HFFc6 (cell line): ENCODE measurements at regions not wholly inside any gene's neighbourhood (a gene's known extent, or its start where the extent isn't known, plus 50 kb on each side); places are given as distances from the start of the nearest gene placed in this dataset.

Experiments
- DNase-seq: peaks from one replicate; pipeline ENCODE4 v3.0.0-alpha.2; 2018
- H3K27ac Mint-ChIP-seq: 2 replicates; pipeline ENCODE4 v1.8.0; 2020; ENCODE audit warnings: mild to moderate bottlenecking, mixed read lengths
- H3K27me3 Mint-ChIP-seq: 2 replicates; pipeline ENCODE4 v1.8.0; 2021; ENCODE audit warnings: mild to moderate bottlenecking, moderate library complexity, mixed read lengths; ENCODE audit not compliant: insufficient read depth
- H3K36me3 Mint-ChIP-seq: 2 replicates; pipeline ENCODE4 v1.8.0; 2021; ENCODE audit warnings: low read depth, mixed read lengths
- H3K4me1 Mint-ChIP-seq: 2 replicates; pipeline ENCODE4 v1.8.0; 2020; ENCODE audit warnings: low read depth, mixed read lengths
- H3K4me3 Mint-ChIP-seq: 2 replicates; pipeline ENCODE4 v1.8.0; 2020; ENCODE audit warnings: mild to moderate bottlenecking, moderate library complexity, mixed read lengths
- H3K9me3 Mint-ChIP-seq: 2 replicates; pipeline ENCODE4 v1.8.0; 2020; ENCODE audit warnings: mild to moderate bottlenecking, mixed read lengths
- CTCF ChIP-seq: fragments of 200-600 bp; sonication (generic); IDR thresholded peaks from 2 replicates; pipeline ENCODE4 v1.5.0; 2021; ENCODE audit warnings: antibody characterized with exemption, mild to moderate bottlenecking

DNA sequence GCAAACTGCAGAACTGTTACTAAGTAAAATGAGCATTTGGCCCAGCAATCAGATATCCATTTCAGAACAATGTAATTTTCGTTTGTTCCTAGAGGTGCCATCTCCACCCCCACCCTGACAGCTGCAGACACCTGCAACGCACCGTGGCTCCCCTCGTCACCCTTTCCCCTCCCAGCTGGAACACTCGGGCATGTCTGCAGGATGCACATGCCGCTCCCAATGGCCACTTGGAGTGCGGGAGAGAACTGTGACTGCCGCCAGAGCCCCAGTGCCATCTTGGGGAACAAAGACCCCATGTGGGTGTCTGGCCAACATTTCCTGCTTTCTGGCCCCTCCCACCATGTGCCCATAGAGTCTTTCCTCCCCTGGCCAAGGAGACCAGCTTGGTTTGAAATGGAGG lies 436.2 kb downstream of the PCDH10 start:
- H3K27ac Mint-ChIP-seq = no peak overlapping the region
- H3K27me3 Mint-ChIP-seq = peaks cover 2% of the 10 kb centered on the region
- DNase-seq = no peak
- H3K9me3 Mint-ChIP-seq = no peaks in the 10 kb centered on the region
- no peak for TF ChIP-seq CTCF
- no peak overlapping the region for H3K4me3 Mint-ChIP-seq
- H3K4me1 Mint-ChIP-seq = peaks cover 5% of the 10 kb centered on the region; the same call in 1 of the 2 replicates
- H3K36me3 Mint-ChIP-seq = no peaks in the 10 kb centered on the region

DNA sequence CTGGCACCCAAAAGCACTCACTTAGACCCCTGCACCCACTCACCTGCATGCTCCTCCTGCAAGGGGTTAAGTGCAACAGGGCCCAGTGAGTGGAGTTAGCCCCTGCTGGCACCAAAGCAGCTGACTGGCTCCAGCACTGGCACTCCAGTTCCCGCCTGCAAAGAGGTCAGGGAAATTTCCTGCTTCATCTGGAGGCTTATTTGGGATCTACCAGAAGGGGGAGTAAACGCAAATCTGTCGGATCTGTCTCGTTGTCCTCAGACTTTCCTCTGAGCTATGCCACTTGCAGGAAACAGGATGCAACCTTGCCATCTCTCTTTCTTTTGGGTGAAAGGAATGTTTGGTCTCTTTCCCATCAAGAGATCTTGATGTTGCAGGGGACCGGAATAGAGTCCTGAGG lies 435.6 kb downstream of the PCDH10 start:
- DNase-seq = no peak
- no peaks in the 10 kb centered on the region for H3K36me3 Mint-ChIP-seq
- H3K4me3 Mint-ChIP-seq = no peak overlapping the region
- no peak overlapping the region for H3K27ac Mint-ChIP-seq
- peaks cover 2% of the 10 kb centered on the region for H3K27me3 Mint-ChIP-seq
- H3K9me3 Mint-ChIP-seq = no peaks in the 10 kb centered on the region
- TF ChIP-seq CTCF = peak; percentile 36; the same call in 1 of the 2 replicates
- H3K4me1 Mint-ChIP-seq = peaks cover 5% of the 10 kb centered on the region; the same call in 1 of the 2 replicates

DNA sequence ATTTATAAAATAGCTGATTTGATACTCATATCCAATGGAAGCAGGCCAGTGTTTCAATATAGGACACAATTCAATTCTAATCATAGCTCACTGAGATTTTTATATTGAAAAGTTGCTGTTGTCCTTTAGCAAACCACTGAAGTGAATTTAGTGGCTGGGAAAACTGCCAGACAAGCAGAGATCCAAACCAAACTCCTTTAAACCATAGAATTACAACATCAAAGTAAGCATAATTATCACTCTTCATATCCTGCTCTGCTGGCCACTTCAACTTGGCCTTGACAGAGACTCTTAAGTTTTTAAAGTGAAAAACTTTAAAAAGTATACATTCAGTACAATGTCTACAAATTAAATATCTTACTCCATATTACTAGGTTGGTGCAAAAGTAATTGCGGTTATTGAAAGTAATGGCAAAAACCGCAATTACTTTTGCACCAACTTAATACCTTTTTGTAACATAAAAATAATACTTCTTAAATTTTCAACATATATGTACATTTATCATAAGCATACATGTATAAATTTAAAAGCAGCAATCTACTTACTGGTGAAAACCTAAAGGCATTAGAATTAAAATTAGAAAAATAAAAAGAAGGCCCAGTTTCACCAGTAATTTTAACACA lies 433.0 kb downstream of the PCDH10 start:
- Mint-ChIP-seq H3K27me3 (no peaks in the 10 kb centered on the region; the same call in 1 of the 2 replicates), H3K4me1 (no peaks in the 10 kb centered on the region), H3K27ac (no peak overlapping the region), H3K36me3 (no peaks in the 10 kb centered on the region), H3K9me3 (no peaks in the 10 kb centered on the region), H3K4me3 (no peak overlapping the region)
- DNase-seq = no peak
- TF ChIP-seq CTCF = no peak

DNA sequence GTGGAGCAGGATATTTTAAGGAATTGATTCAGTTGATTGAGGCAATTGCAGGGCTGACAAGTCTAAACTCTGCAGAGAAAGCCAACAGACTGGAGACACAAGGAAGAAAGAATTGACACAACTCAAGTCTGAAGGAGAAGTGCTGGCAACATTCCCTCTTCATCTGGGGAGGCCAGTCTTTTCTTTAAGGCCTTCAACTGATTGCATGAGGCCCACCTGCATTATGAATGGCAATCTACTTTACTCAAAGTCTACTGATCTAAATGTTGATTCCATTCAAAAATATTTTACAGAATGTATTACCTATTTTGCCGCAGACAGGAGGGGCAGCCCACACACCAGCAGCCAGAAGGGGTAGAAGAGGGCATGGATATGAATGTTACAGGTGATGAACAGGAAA lies 425.2 kb downstream of the PCDH10 start:
- no peaks in the 10 kb centered on the region; the same call in 1 of the 2 replicates for H3K9me3 Mint-ChIP-seq
- no peaks in the 10 kb centered on the region for H3K36me3 Mint-ChIP-seq
- H3K27me3 Mint-ChIP-seq = no peaks in the 10 kb centered on the region; the same call in 1 of the 2 replicates
- no peak overlapping the region for H3K27ac Mint-ChIP-seq
- DNase-seq = no peak
- no peak for TF ChIP-seq CTCF
- no peak overlapping the region for H3K4me3 Mint-ChIP-seq
- H3K4me1 Mint-ChIP-seq = no peaks in the 10 kb centered on the region

DNA sequence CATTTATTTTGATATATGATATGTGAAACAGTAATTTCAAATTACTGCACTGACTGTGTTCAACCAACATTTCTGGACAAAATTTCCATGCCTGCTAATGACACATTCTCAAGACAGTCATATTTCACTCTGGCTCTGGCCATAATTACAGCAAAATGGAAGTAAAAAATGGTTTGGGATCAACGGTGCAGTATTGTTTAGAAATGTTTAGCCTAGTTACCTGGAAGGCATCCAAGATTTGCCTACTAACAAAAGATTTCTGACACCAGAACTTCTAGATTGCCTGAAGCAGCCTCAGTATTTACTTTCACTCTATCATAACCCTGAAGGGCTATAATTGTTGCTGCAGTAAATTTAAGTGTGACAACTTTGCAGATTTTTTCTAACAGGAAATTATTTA lies 416.3 kb downstream of the PCDH10 start:
- H3K27me3 Mint-ChIP-seq = peaks cover 1% of the 10 kb centered on the region
- no peaks in the 10 kb centered on the region for H3K9me3 Mint-ChIP-seq
- TF ChIP-seq CTCF = no peak
- peak; percentile 91 for DNase-seq
- H3K4me1 Mint-ChIP-seq = peaks cover 9% of the 10 kb centered on the region; the same call in 1 of the 2 replicates
- peak overlapping the region; percentile 57; the same call in 1 of the 2 replicates for H3K27ac Mint-ChIP-seq
- H3K4me3 Mint-ChIP-seq = peak overlapping the region; percentile 47; the same call in 1 of the 2 replicates
- no peaks in the 10 kb centered on the region for H3K36me3 Mint-ChIP-seq
